Fibroblast of villous mesenchyme (primary cell): ENCODE measurements at regions not wholly inside any gene's neighbourhood (a gene's known extent, or its start where the extent isn't known, plus 50 kb on each side); places are given as distances from the start of the nearest gene placed in this dataset.

ENCODE experiments used
- DNase-seq: peaks from one replicate; pipeline ENCODE4 v3.0.0-alpha.2; 2010; ENCODE audit warnings: low read depth
- H3K4me3 ChIP-seq: 2 replicates; pipeline ENCODE4 v1.5.1; 2011; ENCODE audit warnings: low read depth, mild to moderate bottlenecking, low read length
- TF ChIP-seq, protein P1 (sequence below): IDR thresholded peaks from 2 replicates; pipeline ENCODE4 v1.5.1; 2012; ENCODE audit warnings: low read depth, mild to moderate bottlenecking, low read length; ENCODE audit not compliant: insufficient read depth

DNA sequence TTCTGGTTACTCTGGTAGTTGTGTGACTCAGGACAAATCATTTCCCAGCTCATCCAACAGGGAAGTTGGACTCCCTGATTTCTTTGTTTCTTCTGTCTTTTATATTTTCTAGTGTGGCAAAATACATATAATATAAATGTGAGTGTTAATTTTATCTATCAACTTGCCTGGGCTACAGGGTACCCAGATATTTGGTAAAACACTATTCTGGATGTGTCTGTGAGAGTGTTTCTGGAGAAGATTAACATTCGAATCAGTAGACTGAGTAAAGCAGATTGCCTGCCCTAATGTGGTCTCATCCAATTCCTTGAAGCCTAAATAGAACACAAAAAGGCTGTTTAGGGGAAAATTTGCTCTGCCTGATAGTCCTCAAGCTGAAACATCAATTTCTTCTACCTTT, 91.1 kb upstream of the EPCAM start:
- H3K4me3 ChIP-seq = no peak overlapping the region
- TF ChIP-seq, protein P1, sequence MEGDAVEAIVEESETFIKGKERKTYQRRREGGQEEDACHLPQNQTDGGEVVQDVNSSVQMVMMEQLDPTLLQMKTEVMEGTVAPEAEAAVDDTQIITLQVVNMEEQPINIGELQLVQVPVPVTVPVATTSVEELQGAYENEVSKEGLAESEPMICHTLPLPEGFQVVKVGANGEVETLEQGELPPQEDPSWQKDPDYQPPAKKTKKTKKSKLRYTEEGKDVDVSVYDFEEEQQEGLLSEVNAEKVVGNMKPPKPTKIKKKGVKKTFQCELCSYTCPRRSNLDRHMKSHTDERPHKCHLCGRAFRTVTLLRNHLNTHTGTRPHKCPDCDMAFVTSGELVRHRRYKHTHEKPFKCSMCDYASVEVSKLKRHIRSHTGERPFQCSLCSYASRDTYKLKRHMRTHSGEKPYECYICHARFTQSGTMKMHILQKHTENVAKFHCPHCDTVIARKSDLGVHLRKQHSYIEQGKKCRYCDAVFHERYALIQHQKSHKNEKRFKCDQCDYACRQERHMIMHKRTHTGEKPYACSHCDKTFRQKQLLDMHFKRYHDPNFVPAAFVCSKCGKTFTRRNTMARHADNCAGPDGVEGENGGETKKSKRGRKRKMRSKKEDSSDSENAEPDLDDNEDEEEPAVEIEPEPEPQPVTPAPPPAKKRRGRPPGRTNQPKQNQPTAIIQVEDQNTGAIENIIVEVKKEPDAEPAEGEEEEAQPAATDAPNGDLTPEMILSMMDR = no peak
- no peak for DNase-seq

DNA sequence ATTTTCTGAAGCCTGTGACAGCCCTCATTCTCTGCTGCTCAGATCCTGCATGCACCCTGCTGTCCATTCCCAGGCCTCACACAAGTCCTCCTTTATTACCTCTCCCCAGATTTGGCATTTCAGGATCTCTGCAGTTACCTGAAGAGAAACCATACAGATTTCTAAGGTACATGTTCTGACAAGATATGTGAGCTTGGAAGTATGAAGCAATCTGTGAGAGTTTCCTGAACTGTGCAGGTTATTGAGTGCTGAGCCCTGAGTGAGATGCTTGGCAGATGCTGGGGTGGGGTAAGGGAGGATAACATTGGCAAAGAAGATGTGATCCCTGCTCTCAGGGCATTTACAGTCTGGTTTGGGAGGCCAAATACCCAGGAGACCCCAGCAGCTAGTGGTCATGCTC, 91.9 kb upstream of the EPCAM start:
- DNase-seq = no peak
- no peak overlapping the region for H3K4me3 ChIP-seq
- TF ChIP-seq, protein P1 = no peak

DNA sequence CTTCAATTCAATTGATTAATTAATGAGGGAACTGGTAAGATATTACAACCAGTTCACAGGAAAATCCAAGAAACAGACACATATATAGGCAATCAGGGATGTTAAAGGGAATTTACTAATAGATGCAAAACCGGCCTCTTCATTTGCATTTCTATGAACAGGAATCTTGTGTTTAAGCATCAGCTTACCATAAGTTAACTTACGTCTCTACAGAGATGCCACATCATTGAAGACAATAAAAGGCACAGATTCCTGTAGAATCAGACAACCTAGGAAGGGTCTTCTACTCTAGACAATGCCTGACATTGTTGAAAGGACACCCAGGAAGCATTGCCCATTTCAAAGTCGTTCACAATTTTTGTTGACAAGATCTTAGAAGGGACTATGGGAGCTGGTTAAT, 93.0 kb upstream of the EPCAM start:
- DNase-seq = no peak
- no peak overlapping the region for H3K4me3 ChIP-seq
- TF ChIP-seq, protein P1 = no peak

DNA sequence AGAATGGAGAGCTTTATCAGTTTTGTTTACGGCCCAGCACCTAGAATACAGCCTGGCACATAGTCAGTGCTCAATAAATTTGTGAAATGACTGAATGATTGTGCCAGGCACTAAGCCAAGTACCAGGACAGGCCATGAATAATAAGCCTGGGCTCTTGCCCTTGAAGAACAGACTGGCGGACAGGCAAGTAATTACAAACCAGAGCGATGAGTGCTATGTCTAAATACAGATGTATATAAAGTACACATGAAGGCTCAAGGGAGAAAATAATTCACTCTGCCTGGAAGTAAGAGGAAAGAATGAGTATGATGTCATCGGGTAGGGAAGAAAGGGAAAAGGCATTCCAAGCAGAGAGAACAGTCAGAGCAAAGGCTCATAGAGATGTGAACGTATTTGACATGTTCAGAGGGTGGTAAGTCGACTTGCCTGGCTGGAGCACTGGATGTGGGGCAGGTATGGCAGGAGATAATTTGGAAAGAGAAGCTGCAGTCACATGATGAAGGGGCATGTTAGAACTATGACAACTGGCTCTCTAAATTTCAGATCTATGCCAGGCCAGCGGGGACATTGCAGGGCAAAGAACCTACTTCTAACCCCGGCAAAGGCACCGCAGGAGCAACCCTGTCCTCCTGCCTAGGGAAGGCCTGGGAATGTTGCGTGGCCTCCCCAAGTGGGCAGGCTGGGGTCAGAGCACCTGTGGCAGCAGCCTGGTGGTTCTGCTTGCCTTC, 94.9 kb upstream of the EPCAM start:
- TF ChIP-seq, protein P1 = no peak
- DNase-seq = peak; percentile 66
- H3K4me3 ChIP-seq = no peak overlapping the region

DNA sequence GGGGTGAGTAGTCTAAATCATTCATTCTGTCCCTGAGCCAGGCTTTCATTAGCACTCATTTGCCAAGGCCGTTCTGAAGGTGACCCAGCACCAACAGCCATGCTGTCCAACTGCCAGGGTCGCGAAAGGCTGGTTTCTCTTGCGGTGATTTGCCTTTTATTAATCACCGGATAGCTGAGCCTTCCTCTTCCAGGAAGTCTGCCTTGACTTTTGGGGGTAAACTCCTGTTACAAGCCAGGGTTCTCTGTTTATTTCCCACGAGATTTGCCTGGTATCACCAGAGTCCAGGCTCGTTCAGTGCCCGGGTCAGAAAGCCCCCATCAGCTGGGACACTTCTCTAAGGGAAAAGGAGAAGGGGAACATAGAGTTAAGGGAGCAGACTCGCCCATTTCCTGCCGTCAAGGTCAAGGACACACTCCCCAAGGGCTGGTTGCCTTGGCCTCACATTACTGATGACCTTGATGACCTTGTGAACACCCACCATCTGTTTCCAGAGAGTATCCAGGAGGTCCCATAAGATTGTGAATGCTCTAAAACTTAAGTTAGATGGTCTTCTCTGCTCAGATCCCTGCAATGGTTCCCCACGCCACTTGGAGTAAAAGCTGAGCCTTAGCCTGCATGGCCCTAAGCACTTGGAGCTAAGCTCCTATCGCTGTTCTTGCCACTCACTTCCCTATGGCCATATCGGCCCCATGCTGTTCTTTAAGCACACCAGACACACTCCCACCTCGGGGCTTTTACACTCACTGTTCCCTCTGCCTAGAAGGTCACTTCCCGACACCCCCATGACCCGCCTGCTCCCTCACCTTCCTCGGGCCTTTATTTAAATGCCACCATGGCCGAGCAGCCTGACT, 96.0 kb upstream of the EPCAM start:
- no peak for DNase-seq
- TF ChIP-seq, protein P1 = no peak
- no peak overlapping the region for H3K4me3 ChIP-seq

DNA sequence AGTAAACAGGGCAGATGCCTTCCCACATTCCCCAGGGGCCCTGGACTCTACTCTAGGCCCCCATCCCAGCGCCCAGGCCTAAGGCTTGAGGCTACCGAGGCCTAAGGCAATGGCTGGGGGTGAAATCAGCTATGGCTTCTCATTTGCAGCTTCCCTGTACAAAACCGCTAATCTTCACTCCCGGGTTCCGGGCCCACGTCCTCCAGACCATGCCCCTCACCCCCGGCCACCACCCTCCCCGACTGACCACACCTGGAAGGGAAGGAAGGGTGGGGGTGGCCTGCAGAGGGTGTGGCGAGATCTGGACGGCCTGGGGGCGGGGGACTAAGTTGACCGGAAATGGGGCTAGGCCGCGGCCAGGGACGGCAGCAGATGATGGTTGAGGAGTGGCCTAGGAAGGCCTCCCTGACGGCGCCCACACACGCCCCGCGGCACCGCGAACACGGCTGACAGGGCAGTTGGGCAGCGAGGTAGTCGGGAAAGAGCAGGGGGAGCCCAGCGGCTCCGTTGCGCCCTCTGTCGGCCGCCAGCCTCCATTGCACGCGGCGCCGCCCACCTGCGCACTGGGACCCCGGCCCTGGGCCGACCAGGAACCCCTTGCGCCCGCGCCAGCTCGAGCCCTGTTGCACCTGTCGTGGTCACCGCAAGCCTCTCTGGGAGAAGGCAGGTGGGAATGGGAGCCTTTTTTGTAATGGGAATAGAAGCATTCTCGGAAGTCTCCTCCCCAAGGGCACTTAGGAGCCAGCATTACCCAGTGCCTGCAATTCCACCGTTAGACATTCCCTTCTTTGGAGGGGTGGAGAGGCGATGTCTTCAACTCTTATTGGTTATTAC, 95.9 kb upstream of the CALM2 start:
- peak; percentile 72 for DNase-seq
- peak overlapping the region; percentile 45 for H3K4me3 ChIP-seq
- TF ChIP-seq, protein P1 = peak; percentile 92
